ENCODE measurements at regions not wholly inside any gene's neighbourhood (a gene's known extent, or its start where the extent isn't known, plus 50 kb on each side); places are given as distances from the start of the nearest gene placed in this dataset.

- DNase-seq: no peak
Observed at GRCh38 chr12:66859751-66860440, 181.0 kb upstream of the GRIP1 start.

- peak; percentile 59 to 62 for DNase-seq
Observed at GRCh38 chr12:66860752-66861750, 182.2 kb upstream of the GRIP1 start.

GRCh38 chr12:66862356-66862985 lies 183.6 kb upstream of the GRIP1 start:
- DNase-seq: no peak

- no peak for DNase-seq
Observed at GRCh38 chr12:66863276-66863675, 184.4 kb upstream of the GRIP1 start.

GRCh38 chr12:66877925-66878324 lies 199.0 kb upstream of the GRIP1 start:
- no peak for DNase-seq

- DNase-seq: no peak
Observed at GRCh38 chr12:66879409-66879808, 200.5 kb upstream of the GRIP1 start.

GRCh38 chr12:66881386-66881785 lies 202.5 kb upstream of the GRIP1 start:
- no peak for DNase-seq

- DNase-seq: no peak
Observed at GRCh38 chr12:66884091-66884490, 205.2 kb upstream of the GRIP1 start.

- DNase-seq: no peak
Observed at GRCh38 chr12:66885115-66885875, 206.4 kb upstream of the GRIP1 start.

- DNase-seq: no peak
Observed at GRCh38 chr12:66896797-66897196, 217.9 kb upstream of the GRIP1 start.

- DNase-seq: no peak
Observed at GRCh38 chr12:66898700-66899469, 220.0 kb upstream of the GRIP1 start.

GRCh38 chr12:66899588-66899987 lies 220.7 kb upstream of the GRIP1 start:
- DNase-seq: no peak

- DNase-seq: no peak
Observed at GRCh38 chr12:66900616-66901015, 221.7 kb upstream of the GRIP1 start.

GRCh38 chr12:66901138-66901932 lies 222.5 kb upstream of the GRIP1 start:
- DNase-seq: no peak

- DNase-seq: no peak
Observed at GRCh38 chr12:66902020-66902419, 223.1 kb upstream of the GRIP1 start.

GRCh38 chr12:66903782-66904396 lies 225.0 kb upstream of the GRIP1 start:
- no peak for DNase-seq

GRCh38 chr12:66905201-66905600 lies 226.3 kb upstream of the GRIP1 start:
- DNase-seq: no peak

GRCh38 chr12:66910366-66910974 lies 231.6 kb upstream of the GRIP1 start:
- DNase-seq: no peak

GRCh38 chr12:66915306-66915904 lies 236.5 kb upstream of the GRIP1 start:
- DNase-seq: no peak

GRCh38 chr12:66916189-66916588 lies 237.3 kb upstream of the GRIP1 start:
- DNase-seq: no peak
